ENCODE measurements at regions not wholly inside any gene's neighbourhood (a gene's known extent, or its start where the extent isn't known, plus 50 kb on each side); places are given as distances from the start of the nearest gene placed in this dataset.

DNA sequence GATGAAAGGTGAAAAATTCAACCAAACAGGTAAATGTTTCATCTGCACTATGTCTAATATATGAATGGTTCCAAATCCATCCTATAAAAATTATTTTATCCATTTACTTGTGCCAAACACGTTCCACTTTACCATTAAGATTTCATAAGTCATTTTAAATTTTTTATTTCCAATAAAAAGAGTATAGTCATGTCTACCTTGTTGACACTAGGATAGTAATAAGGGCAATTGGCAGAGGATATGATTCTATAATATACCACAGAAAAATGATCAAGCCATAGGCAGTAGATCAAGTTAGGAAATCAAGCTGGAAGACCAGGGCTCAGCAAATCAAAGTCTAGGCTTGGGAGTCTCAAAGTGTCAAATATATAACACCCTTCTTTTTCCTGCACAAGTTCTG lies 384.3 kb downstream of the METTL4 start:
- TF ChIP-seq POLR2A (IDR thresholded peaks at IDR 0.05) (no peak), EP300 (IDR thresholded peaks at IDR 0.05) (no peak), POLR2AphosphoS5 (IDR thresholded peaks at IDR 0.05) (no peak)
- TF ChIP-seq, protein P1, sequence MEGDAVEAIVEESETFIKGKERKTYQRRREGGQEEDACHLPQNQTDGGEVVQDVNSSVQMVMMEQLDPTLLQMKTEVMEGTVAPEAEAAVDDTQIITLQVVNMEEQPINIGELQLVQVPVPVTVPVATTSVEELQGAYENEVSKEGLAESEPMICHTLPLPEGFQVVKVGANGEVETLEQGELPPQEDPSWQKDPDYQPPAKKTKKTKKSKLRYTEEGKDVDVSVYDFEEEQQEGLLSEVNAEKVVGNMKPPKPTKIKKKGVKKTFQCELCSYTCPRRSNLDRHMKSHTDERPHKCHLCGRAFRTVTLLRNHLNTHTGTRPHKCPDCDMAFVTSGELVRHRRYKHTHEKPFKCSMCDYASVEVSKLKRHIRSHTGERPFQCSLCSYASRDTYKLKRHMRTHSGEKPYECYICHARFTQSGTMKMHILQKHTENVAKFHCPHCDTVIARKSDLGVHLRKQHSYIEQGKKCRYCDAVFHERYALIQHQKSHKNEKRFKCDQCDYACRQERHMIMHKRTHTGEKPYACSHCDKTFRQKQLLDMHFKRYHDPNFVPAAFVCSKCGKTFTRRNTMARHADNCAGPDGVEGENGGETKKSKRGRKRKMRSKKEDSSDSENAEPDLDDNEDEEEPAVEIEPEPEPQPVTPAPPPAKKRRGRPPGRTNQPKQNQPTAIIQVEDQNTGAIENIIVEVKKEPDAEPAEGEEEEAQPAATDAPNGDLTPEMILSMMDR (IDR thresholded peaks at IDR 0.05): no peak
- no peak overlapping the region for H3K27ac ChIP-seq
- no peaks in the 10 kb centered on the region for H3K27me3 ChIP-seq
- 75 to 81% (median 77%) methylated on average over 1 of the region's 1 CpG for WGBS, 5 donors
- no peak overlapping the region for H3K4me3 ChIP-seq
- intact Hi-C loops (cut with DNase I; ENCODE audit: low total_unique reads): no loop called here
- H3K9me3 ChIP-seq: no peaks in the 10 kb centered on the region
- DNase-seq: no peak
- H3K4me1 ChIP-seq: no peaks in the 10 kb centered on the region
- no peaks in the 10 kb centered on the region for H3K36me3 ChIP-seq

DNA sequence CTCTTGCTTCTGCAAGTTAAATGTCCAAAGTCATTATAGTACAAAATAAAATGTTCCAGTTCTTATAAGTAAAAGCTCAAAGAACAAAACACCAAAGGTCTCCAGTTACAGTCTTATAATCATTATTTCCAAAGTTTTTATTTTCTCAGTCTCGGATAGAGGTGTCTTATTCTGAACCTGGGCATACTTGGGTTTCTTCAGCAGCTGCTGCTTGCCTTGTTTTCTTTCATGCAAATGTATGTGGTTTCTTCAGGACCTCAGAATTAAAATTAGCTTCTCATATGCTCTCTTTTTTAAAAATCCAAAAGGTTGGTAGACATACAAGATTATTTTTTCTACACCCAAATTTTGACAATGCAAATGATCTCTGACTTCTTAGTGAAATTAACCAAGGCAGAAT lies 383.0 kb downstream of the METTL4 start:
- no peaks in the 10 kb centered on the region for H3K36me3 ChIP-seq

DNA sequence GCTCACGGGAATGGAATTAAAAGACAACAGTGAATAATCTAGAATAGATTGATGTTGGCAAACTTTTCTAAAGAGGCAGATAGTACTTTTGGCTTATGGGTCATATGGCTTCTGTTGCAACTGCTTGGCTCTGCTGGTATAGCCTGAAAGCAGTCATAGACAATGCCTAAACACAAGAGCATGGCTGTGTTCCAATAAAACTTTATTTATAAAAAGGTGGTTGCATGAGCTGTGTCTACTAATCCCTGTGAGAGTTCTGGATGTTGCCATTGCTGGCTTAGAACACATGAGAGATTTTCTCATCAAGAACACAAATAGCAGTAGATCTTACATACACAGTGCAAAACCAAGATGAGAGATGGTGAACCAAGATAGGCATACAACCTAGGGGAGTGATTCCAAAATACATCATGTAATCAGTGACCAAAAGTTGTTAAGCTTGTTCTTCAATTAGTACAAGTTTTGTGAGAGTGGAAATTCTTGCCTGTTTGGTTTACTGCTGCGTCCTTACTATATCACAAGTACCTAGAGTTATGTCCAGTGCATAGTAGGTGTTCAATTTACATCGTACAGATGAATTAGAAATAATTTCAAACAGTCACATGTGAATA lies 380.0 kb downstream of the METTL4 start:
- no peak for DNase-seq
- TF ChIP-seq EP300 (IDR thresholded peaks at IDR 0.05) (no peak), POLR2AphosphoS5 (IDR thresholded peaks at IDR 0.05) (no peak), POLR2A (IDR thresholded peaks at IDR 0.05) (no peak)
- TF ChIP-seq, protein P1 (IDR thresholded peaks at IDR 0.05): no peak
- Histone ChIP-seq H3K27me3 (no peaks in the 10 kb centered on the region), H3K36me3 (no peaks in the 10 kb centered on the region), H3K4me3 (no peak overlapping the region), H3K4me1 (no peaks in the 10 kb centered on the region), H3K27ac (no peak overlapping the region), H3K9me3 (peaks cover 0 to 24% (median 2%) of the 10 kb centered on the region in 4 donors)
- WGBS, 5 donors: 54 to 66% (median 60%) methylated on average over 3 of the region's 3 CpGs
- intact Hi-C loops (cut with DNase I; ENCODE audit: low total_unique reads): no loop called here

More for the DNA sequence above, 383.0 kb downstream of the METTL4 start:
- no peak for DNase-seq
- intact Hi-C loops (cut with DNase I; ENCODE audit: low total_unique reads): no loop called here
- Histone ChIP-seq H3K9me3 (peaks cover 0 to 11% (median 0%) of the 10 kb centered on the region in 4 donors), H3K4me3 (no peak overlapping the region), H3K27ac (no peak overlapping the region), H3K27me3 (no peaks in the 10 kb centered on the region), H3K4me1 (no peaks in the 10 kb centered on the region)
- no peak for TF ChIP-seq EP300 (IDR thresholded peaks at IDR 0.05)
- TF ChIP-seq, protein P1 (IDR thresholded peaks at IDR 0.05): no peak
- no peak for TF ChIP-seq POLR2AphosphoS5 (IDR thresholded peaks at IDR 0.05)
- no peak for TF ChIP-seq POLR2A (IDR thresholded peaks at IDR 0.05)
- 69 to 90% (median 79%) methylated on average over 1 of the region's 1 CpG for WGBS, 5 donors

DNA sequence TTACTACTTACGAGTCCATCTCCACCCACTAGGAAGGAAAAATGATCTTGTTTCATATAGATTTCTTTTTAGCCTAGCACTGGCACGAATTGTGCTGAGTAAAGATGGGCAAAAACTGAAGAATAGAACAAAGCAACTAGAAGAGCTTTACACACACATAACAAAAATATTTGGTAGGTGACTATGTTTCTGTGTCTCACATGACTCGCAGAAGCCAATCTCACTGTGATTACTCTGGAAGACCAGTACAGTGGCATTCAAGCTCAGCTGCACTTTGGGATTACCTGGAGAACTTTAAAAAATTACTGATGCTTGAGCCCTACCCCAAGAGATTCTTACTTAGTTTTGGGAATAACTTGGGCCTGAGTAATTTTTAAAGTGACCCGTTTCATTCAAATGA lies 378.7 kb downstream of the METTL4 start:
- intact Hi-C loops (cut with DNase I; ENCODE audit: low total_unique reads): no loop called here
- Histone ChIP-seq H3K9me3 (peaks cover 0 to 24% (median 2%) of the 10 kb centered on the region in 4 donors), H3K4me1 (no peaks in the 10 kb centered on the region), H3K36me3 (no peaks in the 10 kb centered on the region), H3K27ac (no peak overlapping the region), H3K4me3 (no peak overlapping the region), H3K27me3 (no peaks in the 10 kb centered on the region)
- no peak for TF ChIP-seq EP300 (IDR thresholded peaks at IDR 0.05)
- TF ChIP-seq POLR2AphosphoS5 (IDR thresholded peaks at IDR 0.05): no peak
- TF ChIP-seq, protein P1 (IDR thresholded peaks at IDR 0.05): no peak
- TF ChIP-seq POLR2A (IDR thresholded peaks at IDR 0.05): no peak
- no peak for DNase-seq
- WGBS, 5 donors: 74 to 93% (median 86%) methylated on average over 4 of the region's 4 CpGs

Measured in stomach (tissue), 8 donors.